ENCODE measurements at regions not wholly inside any gene's neighbourhood (a gene's known extent, or its start where the extent isn't known, plus 50 kb on each side); places are given as distances from the start of the nearest gene placed in this dataset.
A peak's percentile ranks its signal among the peaks of the same experiment; 100 is the strongest.

DNA sequence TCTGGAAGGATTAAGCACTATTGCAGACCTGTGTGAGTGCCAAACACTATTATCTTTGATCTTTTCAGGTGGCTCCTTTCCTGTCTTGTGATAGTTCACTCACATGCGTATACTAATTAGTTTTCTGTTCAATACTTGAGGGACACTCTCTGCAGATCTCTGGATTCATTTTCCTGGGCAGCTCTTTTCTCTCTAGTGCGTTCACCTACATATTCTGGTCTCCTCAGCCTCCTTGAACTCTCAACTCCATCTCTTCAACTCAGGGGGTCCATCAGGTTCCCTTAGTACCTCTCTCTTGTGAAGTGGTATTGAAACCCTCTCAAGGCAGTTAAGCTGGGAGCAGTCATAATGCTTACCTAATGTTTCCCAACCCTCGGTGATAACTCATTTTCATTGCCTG is 1218.1 kb upstream of the MAP3K7 start:
- DNase-seq (ENCODE audit: low read depth), result no peak

DNA sequence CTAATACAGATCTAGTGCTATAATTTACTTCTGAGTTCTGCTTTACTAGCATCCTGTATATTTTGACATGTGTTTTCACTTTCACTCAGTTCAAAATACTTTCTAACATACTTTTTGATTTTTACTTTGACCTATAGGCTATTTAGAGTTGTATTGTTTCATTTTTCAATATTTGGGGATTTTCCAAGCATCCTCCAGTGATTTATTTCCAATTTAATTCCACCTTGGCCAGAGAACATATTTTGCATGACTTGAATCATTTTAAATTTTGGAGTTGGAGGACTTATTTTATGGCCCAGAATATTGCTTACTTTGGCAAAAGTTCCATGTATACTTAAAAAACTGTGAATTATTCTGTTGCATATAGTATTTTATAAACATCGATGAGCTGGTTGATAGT is 1215.6 kb upstream of the MAP3K7 start:
- DNase-seq (ENCODE audit: low read depth), result no peak

DNA sequence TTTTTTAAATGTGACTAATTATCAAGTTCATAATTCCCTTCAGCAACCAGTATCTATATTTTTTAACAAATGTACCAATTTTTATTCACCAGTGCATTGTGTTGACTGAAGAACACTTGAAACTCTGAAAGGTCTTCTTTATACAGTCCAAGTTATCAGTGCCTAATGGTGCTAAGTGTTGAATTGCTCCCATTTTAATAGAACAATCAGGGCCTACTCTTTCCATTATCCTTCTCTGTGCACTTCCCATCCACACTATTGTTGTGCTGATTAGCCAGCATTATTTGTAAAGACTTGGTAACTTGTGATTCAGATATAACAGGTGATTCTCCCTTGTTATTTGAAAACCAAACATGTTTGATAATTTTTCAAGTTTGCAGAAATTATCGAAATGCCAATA is 1209.7 kb upstream of the MAP3K7 start:
- DNase-seq (ENCODE audit: low read depth), result no peak

DNA sequence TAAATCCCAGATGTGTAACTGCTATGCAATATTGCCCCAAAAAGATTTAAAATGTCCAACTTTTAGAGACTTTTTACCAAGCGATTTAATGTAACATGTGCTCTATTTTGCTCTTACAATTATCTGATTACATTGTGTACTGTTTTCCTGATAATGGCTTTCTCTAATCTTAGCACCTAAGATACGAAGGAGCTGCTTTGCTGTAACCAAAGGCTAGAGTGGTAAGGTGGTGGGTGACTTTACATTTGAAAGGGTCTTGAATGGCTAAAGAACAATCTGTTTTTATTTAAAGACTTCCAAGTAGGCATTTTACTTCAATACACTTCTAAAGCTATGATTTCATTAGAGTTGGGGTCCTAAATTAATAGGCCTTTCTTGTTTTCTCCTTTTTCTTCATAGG is 1201.6 kb upstream of the MAP3K7 start:
- DNase-seq (ENCODE audit: low read depth), result no peak

DNA sequence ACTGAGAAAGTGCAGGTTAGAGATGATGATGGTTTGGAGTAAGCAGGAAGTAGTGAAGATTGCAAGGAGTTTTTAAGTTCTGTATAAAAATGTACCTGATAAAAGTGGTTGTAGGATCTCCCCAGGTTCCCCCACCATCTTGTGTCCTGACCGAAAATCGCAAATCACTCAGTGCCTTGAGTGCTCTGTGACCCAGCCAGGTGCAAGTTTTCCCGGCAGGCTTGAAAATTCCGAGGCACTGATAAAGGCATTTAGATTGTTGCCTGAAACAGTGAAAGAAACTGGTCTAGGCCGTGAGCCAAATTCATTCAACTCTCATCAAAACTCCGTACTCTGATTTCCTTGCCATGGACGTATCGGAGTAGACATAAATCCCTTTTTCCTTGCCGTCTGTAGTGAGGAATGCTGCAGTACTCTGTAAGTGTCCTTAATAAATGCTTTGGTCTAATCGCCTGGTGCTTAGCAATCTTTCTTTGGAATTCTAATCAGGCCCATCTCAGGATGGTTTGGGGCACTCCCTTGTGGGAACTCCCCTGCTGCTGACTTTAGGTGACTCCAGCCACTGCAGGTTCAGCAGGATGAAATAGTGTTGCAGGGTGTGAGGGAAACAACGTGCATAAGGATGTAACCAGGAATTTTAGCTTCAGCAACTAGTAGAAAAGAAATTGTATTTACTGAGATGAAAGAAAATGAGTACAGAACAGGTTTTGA is 1199.8 kb upstream of the MAP3K7 start:
- no peak for DNase-seq (ENCODE audit: low read depth)

DNA sequence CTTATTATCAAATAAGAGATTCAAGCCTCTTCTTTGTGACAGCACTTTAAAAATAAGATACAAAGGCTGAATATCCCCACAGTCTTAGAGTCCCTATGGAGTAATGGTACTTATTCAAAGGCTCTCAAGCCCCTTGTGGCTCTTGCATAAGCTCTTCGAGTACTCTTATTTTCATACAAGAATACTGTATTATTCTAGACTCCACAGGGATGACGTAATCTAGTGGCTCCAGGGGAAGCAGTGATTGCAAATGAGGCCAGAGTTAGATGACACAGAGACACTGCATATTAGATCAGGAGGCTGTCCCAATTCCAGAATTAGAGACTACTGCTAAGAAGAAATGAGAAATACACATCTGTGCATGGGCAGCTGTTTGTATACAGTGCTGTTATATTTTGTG is 1195.9 kb upstream of the MAP3K7 start:
- DNase-seq (ENCODE audit: low read depth), result no peak

DNA sequence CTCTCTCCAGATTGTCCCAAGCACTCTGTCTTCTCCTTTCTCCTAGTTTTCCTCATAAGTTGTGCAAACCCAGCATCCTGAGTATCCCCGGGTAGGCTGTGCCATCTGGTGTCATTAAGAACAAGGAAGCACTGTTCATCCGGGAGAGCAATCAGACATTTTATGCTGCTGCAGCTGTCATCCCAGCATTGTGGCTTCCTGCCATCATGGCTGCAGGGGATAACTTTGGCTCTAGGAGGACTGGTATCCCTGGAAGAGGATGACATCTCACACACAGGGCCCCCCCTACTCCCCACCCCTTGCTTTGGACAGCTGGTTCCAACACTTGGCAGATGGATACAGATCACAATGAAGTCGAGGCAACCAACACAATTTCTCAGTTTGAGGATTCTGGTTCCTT is 1195.1 kb upstream of the MAP3K7 start:
- peak; percentile 32 for DNase-seq (ENCODE audit: low read depth)

DNA sequence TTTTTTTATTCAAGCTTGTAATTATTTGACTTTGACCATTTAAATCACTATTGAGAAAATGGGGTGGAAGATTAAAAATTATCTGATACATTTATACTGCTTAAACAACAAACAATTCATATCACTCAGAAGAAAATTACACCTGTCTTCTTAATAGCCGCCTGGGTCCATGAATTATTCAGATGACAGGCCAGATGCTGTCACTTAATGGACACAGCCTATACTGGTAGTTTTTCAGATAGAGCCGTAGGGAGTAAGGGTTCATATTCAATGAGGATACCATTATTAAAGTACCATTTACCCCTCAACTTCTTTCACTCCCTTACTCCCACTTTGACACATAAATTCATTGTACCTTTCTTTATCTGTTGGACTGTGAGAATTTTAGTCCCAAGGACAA is 1193.4 kb upstream of the MAP3K7 start:
- DNase-seq (ENCODE audit: low read depth), result no peak

DNA sequence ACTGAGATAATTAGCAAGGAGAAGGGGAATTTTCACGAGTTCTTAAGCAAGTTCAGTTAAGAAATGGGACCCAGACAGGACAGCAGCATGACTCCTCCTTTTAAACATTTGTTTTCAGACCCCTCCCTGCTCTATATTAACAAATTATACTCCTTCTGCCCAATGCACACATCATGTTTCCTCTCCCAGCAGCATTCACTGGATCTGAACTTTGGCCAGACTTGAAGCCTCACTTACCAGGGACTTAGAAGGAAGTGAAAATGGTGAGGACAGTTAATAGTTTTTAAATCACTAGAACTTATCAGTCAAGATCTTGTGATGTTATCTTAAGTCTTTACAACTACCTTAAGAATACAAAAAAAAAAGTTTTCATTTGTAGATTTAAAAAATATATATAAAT is 1174.7 kb upstream of the MAP3K7 start:
- no peak for DNase-seq (ENCODE audit: low read depth)

DNA sequence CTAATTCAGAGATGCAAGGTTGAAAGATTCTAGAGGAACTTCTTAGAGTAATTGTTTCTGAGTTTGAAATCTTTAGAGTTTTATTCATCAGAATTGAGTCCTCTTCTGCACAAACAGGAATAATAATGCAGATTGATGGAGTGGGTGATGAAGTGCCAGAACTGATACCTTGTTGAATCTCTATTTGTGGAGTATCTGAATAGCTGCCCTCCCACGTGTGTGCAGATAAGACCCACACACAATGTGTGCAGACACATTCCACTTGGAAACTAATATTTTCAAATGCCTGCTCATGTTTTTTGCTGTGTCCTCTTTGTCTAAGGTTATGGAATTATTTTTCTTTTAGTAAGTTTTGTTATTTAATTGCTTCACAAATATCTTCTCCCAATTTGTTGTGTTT is 1167.8 kb upstream of the MAP3K7 start:
- DNase-seq (ENCODE audit: low read depth), result no peak

DNA sequence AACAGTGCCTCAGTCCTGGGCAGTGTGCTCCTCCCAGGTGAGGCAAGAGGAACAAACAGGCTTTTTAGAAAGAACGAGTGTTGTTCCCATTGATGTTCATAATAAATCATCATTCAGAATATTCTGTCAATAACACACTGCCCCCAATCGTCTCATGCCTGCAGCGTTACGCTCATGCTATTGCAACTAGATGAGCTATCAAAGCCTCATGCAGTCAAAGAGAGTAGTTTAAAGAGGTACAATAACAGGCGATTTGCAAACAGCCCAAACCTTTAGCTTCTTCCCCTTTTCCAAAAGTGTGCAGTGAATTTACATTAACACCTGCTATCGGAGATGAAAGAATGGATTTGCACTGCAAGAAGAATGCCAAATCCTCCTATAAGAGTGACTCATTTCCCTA is 1164.7 kb upstream of the MAP3K7 start:
- DNase-seq (ENCODE audit: low read depth), result no peak

DNA sequence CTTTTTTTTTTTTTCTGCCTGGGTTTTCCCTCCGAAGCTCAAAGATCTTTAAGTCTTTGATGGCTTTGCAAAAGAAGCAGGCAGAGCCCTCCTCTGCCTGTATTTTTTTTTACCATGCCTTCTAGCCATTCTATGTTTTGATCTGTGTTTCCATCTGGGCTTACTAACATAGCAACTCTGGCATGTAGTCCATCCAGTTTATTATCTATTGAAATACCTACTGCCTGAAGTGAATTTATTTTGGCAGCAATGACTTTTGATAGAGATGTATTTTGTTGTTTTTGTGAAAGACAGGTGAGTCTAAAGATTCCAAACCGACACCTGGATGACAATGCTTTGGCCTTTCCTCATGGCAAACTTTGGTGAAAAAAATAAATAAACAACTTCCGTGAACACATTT is 1157.7 kb upstream of the MAP3K7 start:
- DNase-seq (ENCODE audit: low read depth), result no peak

DNA sequence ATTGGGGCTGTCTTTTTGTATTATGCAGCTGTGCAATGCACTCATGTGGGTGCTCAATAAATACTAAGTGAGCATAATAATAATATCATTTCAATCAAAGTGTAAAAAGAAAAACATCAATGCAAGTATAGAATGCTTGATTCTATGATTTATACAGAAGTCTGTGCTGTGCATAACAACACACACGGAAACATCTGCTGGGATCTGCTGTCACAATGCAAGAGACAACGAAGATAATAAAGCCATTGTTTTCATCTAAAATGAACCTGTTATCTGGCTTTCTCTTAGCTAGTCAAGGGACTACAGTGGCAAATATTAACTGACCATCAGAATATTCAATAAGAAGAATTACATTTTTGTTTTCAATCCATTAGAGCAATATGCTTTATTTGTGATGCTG is 1156.9 kb upstream of the MAP3K7 start:
- no peak for DNase-seq (ENCODE audit: low read depth)

DNA sequence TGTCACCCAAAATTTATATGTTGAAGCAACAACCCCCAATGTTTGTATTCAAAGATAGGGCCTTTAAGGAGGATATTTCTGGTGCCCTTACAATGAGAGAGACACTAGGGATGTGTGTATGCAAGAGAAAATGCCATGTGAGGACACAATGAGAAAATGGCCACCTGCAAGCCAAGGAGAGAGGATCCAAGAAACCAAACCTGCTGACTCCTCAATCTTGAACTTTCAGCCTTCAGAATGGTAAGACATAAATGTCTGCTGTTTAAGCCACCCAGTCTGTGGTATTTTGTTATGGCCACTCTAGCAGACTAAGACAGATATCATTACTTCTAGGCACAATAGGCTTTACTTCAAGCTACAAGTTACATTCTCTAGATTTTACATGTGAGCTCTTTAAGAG is 1145.1 kb upstream of the MAP3K7 start:
- no peak for DNase-seq (ENCODE audit: low read depth)

DNA sequence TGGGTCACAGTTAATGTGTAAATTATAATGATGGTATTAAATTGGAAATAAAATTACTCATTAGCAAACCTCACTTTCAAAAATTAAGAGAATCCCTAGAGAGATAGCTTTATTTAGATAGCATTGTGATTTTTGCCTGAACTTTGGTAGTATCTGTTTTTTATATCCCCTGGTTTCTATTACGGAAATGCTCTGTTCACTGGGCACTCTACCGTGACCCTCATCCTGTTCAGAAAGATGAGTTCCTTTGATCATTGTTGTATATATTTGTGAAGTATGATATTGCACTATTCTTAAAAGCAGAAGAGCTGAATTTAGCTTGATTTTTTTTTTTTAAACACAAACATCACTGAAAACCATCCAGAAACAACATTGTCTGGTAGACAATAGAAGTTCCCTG is 1143.8 kb upstream of the MAP3K7 start:
- DNase-seq (ENCODE audit: low read depth), result no peak

DNA sequence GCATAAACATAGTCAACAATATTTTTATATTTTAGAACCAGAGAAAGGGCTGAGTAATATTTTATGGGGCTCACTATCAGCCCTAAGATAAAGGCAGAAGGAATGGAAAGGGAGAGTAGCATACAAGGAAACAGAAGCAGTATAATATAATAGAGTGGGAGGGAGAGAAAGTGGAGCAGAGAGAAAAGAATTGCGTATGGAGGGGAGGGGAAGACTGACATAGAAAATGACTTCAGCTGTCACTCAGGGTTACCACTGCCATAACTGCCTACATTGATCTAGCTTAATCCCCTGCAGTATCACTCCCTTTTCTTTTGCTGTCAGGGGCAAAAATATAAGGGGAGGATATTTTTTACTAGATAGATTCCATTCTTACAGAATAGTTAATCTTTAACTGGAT is 1133.5 kb upstream of the MAP3K7 start:
- DNase-seq (ENCODE audit: low read depth), result no peak

DNA sequence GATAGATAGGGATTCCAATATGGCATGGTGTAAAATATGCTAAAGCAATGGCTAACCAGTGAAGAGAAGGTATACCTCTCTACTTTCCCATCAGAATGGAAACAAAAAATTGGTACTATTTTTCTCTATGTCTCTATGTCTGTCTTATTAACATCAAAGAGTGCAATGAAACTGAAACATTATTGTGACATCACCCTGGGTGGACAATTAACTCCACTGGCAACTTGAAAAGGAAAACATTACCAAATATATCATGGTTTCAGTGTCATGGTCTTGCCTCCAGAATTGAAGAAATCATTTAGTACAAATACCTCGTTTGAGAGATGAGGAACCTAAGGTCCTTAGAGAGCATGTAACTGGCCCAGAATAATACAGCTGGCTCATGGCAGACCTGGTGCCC is 1132.5 kb upstream of the MAP3K7 start:
- no peak for DNase-seq (ENCODE audit: low read depth)

DNA sequence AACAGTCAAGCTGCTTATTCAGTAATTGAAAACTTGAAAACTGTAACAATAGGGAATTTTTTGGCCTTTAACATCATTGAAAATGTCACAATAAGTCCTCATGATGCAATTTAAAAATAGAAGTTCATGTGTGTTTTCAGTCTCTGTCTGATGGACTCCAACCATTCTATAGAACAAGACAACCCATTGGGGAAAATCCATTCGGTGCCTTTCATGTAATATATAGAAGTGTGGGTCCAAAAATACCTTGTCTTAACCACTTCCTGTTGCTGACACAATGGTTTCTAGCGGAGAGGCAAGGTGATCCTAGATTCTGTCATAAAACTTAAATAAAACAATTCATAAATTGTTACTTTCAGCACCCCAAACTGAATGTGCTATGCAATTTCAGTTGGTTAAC is 1131.3 kb upstream of the MAP3K7 start:
- DNase-seq (ENCODE audit: low read depth), result no peak

DNA sequence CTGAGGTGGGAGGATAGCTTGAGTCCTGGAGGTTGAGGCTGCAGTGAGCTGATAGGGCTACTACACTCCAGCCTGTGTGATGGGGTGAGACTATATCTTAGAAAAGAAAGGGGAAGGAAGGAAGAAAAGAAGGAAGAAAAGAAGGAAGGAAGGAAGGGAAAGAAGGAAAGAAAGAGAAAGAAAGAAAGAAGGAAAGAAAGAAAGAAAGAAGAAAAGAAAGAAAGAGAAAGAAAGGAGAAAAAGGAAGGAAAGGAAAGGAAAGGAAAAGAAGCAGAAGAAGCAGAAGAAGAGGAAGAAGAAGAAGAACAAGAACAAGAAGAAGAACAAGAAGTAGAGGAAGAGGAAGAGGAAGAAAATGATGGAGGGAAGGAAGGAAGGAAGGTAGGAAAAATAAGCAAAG is 1130.2 kb upstream of the MAP3K7 start:
- DNase-seq (ENCODE audit: low read depth), result no peak

DNA sequence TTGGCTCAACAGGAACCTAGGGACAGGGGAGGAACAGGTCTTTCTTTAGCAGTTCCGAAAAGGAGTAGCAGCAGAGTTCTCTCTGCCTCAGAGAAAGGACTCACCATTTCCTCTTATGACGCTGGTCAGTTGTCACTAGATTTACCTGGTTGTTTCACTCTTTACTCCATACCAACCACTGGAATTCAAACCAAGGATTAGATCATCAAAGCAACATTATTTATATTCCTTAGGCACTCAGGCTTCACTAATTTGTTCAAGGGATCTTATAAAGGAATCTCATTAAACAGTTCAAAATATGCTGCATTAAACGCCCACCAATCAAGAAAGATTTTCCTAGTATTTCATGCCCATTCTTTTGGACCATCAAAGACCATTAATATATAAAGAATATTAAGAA is 1129.5 kb upstream of the MAP3K7 start:
- DNase-seq (ENCODE audit: low read depth), result no peak

DNA sequence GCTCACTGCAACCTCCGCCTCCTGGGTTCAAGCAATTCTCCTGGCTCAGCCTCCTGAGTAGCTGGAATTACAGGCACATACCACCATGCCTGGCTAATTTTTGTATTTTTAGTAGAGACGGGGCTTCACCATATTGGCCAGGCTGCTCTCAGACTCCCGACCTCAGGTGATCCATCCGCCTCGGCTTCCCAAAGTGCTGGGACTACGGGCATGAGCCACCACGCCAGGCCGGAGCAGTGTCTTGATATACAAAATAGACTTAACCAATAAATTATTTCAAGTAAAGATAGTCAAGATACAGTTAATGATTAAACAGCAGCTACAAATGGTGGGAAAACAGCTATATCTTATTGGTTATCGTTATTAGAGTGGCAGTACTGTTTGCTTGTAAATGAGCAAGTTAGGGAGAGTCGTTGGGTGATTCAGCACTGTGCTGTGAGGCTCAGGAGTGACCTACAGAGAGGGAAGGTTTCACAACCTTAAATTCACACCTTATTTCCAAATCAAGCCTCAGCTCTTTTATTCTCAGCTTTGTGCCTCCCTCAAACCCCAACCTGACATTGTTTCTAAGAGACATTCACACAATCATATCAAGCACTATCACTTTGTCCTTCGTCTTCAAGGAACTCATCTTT is 1128.4 kb upstream of the MAP3K7 start:
- no peak for DNase-seq (ENCODE audit: low read depth)

DNA sequence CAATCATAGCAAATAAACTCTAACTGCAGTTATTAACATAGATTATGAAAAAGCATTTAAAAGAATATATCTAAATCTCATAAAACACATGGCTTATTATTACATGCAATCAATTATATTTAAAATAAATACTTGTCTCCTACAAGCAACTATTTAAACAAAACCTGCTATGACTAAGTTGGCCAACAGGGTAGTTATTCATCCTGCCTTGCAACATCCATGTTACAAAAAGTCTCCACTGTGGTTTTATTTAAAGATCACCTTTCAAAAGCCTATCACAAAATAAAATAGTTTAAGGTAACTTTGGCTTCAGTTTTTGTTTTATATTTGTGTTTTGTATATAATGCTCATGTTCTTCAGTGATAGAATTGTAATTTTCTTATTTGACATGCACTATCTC is 1127.0 kb upstream of the MAP3K7 start:
- DNase-seq (ENCODE audit: low read depth), result no peak

DNA sequence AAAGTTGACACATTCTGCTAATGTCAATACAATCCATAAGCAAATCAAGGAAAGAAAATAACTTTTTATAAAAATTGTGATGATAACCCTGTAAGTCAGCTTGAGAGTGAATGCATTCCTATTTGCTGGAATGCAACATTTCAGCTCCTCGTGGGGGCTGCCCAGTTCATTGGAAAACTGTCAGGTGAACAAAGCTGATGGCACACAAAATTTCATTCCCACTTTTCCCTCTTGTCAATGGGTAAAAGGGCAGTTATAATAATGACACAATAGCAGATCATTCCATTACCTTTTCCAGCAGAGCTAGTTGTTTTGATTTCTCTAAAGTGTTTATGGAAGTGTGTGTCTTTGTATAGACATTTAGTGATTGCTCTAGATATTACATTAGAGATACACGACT is 1124.6 kb upstream of the MAP3K7 start:
- no peak for DNase-seq (ENCODE audit: low read depth)

DNA sequence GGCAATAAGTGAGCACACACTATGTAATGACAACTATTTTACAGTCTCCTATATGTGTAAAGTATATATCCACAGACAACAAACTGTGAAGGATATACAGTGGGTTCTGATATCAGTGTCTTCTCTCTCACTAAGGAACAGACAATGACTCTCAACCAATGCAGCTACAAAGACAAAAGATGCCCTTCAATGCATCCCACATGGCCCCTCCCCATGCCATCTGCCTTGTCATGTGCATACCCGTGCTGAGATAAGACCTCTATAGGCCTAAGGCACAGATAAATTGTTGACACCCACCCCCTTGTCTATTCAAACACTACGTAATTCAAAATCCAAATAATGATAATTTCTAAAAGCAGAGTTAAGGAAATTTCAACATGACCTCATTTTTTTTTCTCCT is 1123.5 kb upstream of the MAP3K7 start:
- DNase-seq (ENCODE audit: low read depth), result no peak

Data from RPMI7951 (cell line).